IPS-15b (cell line): ENCODE measurements at regions not wholly inside any gene's neighbourhood (a gene's known extent, or its start where the extent isn't known, plus 50 kb on each side); places are given as distances from the start of the nearest gene placed in this dataset.

Experiments used
- H3K27me3 ChIP-seq: one replicate; pipeline ENCODE4 v1.6.1; 2013; ENCODE audit warnings: low read length; ENCODE audit not compliant: control insufficient read depth, insufficient read depth
- H3K36me3 ChIP-seq: one replicate; pipeline ENCODE4 v1.6.1; 2013; ENCODE audit warnings: low read length; ENCODE audit not compliant: control insufficient read depth, insufficient read depth
- H3K4me1 ChIP-seq: one replicate; pipeline ENCODE4 v1.6.1; 2013; ENCODE audit warnings: mild to moderate bottlenecking, low read length; ENCODE audit not compliant: control insufficient read depth, insufficient read depth
- H3K4me3 ChIP-seq: one replicate; pipeline ENCODE4 v1.5.1; 2013; ENCODE audit warnings: low read depth, low read length
- H3K9ac ChIP-seq: one replicate; pipeline ENCODE4 v1.6.1; 2013; ENCODE audit warnings: low read depth, mild to moderate bottlenecking, low read length
- H3K9me3 ChIP-seq: one replicate; pipeline ENCODE4 v1.6.1; 2013; ENCODE audit warnings: mild to moderate bottlenecking, low read length; ENCODE audit not compliant: control insufficient read depth, insufficient read depth

- no peaks in the 10 kb centered on the region for H3K36me3 ChIP-seq
- peaks cover 4% of the 10 kb centered on the region for H3K9me3 ChIP-seq
- no peaks in the 10 kb centered on the region for H3K27me3 ChIP-seq
- no peak overlapping the region for H3K9ac ChIP-seq
- H3K4me3 ChIP-seq, result no peak overlapping the region
- H3K4me1 ChIP-seq, result no peaks in the 10 kb centered on the region
These were observed 277.9 kb downstream of the C6orf118 start for GRCh38 chr6:165031502-165031901.

- no peak overlapping the region for H3K4me3 ChIP-seq
- H3K9me3 ChIP-seq, result no peaks in the 10 kb centered on the region
- no peak overlapping the region for H3K9ac ChIP-seq
- no peaks in the 10 kb centered on the region for H3K4me1 ChIP-seq
- no peaks in the 10 kb centered on the region for H3K36me3 ChIP-seq
- no peaks in the 10 kb centered on the region for H3K27me3 ChIP-seq
These were observed 284.4 kb downstream of the C6orf118 start for GRCh38 chr6:165025040-165025439.

DNA sequence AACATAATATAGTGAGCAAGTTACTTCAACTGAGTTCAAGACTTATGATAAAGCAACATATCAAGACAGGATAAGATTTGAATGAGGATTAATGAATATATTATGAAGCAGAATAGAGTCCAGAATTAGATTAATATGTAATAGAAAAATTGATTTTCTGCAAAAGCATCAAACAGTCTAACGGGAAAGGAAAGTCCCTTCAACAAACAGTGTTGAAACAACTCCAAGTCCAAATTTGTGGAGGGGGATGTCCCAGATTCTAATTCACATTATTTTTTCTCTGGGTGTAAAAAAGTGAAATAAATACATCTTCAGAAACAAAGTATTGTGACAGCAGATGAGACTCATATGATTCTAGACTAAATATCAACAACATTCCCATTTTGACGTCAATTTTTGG is 289.7 kb downstream of the C6orf118 start:
- Histone ChIP-seq H3K9me3 (no peaks in the 10 kb centered on the region), H3K27me3 (no peaks in the 10 kb centered on the region)

DNA sequence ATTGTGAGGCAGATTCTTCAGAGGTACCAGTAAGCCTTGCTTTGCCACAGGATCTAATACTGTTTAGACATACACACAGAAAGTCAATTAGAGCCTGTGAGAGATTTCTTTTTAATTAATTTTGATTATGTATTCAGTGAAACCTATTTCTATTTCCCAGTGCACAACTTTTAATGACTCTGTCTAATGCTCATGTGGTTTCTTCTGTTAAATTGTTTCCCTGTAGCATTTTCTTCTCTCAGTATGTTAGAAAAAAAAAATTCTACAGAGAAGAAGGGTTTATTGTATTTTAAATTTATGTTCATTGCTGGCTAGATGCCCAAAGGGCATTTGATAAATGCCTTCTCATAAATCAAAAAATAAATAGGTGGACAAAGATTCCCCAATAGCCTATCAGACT is 293.7 kb downstream of the C6orf118 start:
- Histone ChIP-seq H3K4me3 (no peak overlapping the region), H3K27me3 (no peaks in the 10 kb centered on the region), H3K9me3 (no peaks in the 10 kb centered on the region)

More for the DNA sequence above, 289.7 kb downstream of the C6orf118 start:
- no peaks in the 10 kb centered on the region for H3K36me3 ChIP-seq
- no peaks in the 10 kb centered on the region for H3K4me1 ChIP-seq
- H3K4me3 ChIP-seq, result no peak overlapping the region
- H3K9ac ChIP-seq, result no peak overlapping the region

GRCh38 chr6:165013701-165014100 is 295.7 kb downstream of the C6orf118 start:
- no peaks in the 10 kb centered on the region for H3K36me3 ChIP-seq
- no peaks in the 10 kb centered on the region for H3K9me3 ChIP-seq
- no peak overlapping the region for H3K9ac ChIP-seq
- H3K4me3 ChIP-seq, result no peak overlapping the region
- H3K4me1 ChIP-seq, result no peaks in the 10 kb centered on the region
- H3K27me3 ChIP-seq, result no peaks in the 10 kb centered on the region

More for the DNA sequence above, 293.7 kb downstream of the C6orf118 start:
- no peak overlapping the region for H3K9ac ChIP-seq
- H3K36me3 ChIP-seq, result no peaks in the 10 kb centered on the region
- no peaks in the 10 kb centered on the region for H3K4me1 ChIP-seq

DNA sequence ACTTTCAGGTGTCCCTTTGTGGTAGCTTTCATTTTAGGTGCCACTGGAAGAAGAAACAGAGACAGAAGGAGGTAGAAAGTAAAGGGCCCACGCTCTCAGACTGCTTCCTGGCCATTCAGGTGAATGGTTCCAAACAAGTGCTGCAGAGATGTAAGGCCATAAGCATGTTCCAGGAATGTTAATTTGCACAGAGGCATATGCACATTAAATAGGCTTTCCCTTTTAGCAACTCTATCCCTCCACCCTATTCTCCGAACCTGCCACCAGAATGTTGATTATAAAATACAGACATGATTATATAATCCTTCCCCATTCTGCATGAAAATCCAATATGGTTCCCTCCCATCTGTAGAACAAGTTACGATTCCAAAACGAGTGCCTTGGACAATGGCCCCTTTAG is 297.2 kb downstream of the C6orf118 start:
- H3K9ac ChIP-seq, result no peak overlapping the region
- H3K4me3 ChIP-seq, result no peak overlapping the region
- no peaks in the 10 kb centered on the region for H3K4me1 ChIP-seq
- H3K36me3 ChIP-seq, result no peaks in the 10 kb centered on the region
- H3K27me3 ChIP-seq, result no peaks in the 10 kb centered on the region
- no peaks in the 10 kb centered on the region for H3K9me3 ChIP-seq

DNA sequence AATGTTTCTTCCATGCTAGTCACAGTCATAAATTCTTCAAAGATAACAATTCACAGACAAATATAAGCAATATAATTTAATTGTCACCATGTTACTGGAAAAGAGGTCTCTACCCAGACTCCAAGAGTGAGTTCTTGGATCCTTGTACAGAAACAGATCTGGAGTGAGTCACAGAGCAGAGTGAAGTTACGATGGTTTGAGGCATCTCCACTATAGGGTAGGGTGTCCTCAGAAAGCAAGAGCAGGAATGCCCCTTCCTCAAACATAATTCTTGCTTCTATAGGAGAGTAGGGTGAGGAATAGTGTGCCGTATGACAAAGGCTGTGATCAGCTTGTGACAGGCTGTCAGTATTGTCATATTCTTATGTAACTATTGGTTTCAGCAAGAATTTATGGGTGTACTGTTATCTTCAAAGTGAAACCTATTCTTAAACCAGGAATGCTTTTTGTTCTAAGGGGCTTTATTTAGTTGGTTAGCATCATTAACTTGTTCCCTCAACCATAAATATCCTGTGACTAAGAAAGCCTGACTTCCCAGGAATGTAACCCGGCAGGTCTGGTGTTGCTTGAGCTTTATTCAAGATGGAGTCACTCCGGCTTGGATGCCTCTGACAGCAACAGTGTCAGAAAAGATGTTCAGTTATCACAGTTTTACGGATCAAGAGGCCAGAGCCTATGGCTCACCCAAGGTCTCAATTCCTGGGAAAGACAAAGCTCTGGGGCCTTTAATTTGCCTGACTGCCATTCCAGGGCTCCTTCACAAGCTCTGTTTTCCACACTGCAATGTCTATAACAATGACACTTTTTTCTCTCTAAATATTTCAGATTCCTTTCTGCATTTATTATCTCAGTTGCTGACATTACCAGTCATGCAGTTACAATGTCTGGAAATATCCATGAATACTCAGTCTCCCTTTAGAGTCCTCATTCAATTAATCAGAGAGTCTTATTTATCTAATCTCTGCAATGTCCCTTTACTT is 298.6 kb downstream of the C6orf118 start:
- H3K9ac ChIP-seq, result no peak overlapping the region
- H3K36me3 ChIP-seq, result no peaks in the 10 kb centered on the region
- no peaks in the 10 kb centered on the region for H3K9me3 ChIP-seq
- H3K27me3 ChIP-seq, result no peaks in the 10 kb centered on the region
- H3K4me1 ChIP-seq, result no peaks in the 10 kb centered on the region
- H3K4me3 ChIP-seq, result no peak overlapping the region

GRCh38 chr6:165008971-165009370 is 300.4 kb downstream of the C6orf118 start:
- Histone ChIP-seq H3K27me3 (no peaks in the 10 kb centered on the region), H3K9ac (no peak overlapping the region), H3K9me3 (no peaks in the 10 kb centered on the region), H3K4me3 (no peak overlapping the region), H3K4me1 (no peaks in the 10 kb centered on the region), H3K36me3 (no peaks in the 10 kb centered on the region)

GRCh38 chr6:165002866-165003265 is 306.5 kb downstream of the C6orf118 start:
- Histone ChIP-seq H3K27me3 (no peaks in the 10 kb centered on the region), H3K4me3 (no peak overlapping the region), H3K4me1 (no peaks in the 10 kb centered on the region), H3K9me3 (no peaks in the 10 kb centered on the region), H3K9ac (no peak overlapping the region), H3K36me3 (no peaks in the 10 kb centered on the region)

- no peak overlapping the region for H3K9ac ChIP-seq
- no peak overlapping the region for H3K4me3 ChIP-seq
- no peaks in the 10 kb centered on the region for H3K4me1 ChIP-seq
- H3K36me3 ChIP-seq, result no peaks in the 10 kb centered on the region
- H3K27me3 ChIP-seq, result no peaks in the 10 kb centered on the region
- no peaks in the 10 kb centered on the region for H3K9me3 ChIP-seq
These were observed 307.0 kb downstream of the C6orf118 start for GRCh38 chr6:165002358-165002757.

- no peaks in the 10 kb centered on the region for H3K4me1 ChIP-seq
- H3K9ac ChIP-seq, result no peak overlapping the region
- H3K27me3 ChIP-seq, result no peaks in the 10 kb centered on the region
- H3K36me3 ChIP-seq, result no peaks in the 10 kb centered on the region
- no peak overlapping the region for H3K4me3 ChIP-seq
- no peaks in the 10 kb centered on the region for H3K9me3 ChIP-seq
These were observed 307.8 kb downstream of the C6orf118 start for GRCh38 chr6:165001502-165002157.

- H3K36me3 ChIP-seq, result no peaks in the 10 kb centered on the region
- H3K4me1 ChIP-seq, result no peaks in the 10 kb centered on the region
- H3K27me3 ChIP-seq, result no peaks in the 10 kb centered on the region
- no peak overlapping the region for H3K4me3 ChIP-seq
- no peaks in the 10 kb centered on the region for H3K9me3 ChIP-seq
- no peak overlapping the region for H3K9ac ChIP-seq
These were observed 311.1 kb downstream of the C6orf118 start for GRCh38 chr6:164998297-164998696.
